LNCAP (cell line): ENCODE measurements at regions not wholly inside any gene's neighbourhood (a gene's known extent, or its start where the extent isn't known, plus 50 kb on each side); places are given as distances from the start of the nearest gene placed in this dataset.

Source experiments
- CTCF ChIP-seq: fragments of 450-650 bp; IDR thresholded peaks from 2 replicates; pipeline ENCODE4 v1.5.1; 2017; ENCODE audit warnings: mild to moderate bottlenecking

- TF ChIP-seq CTCF: no peak
Measured at GRCh38 chr5:156149213-156149612, 177.8 kb upstream of the SGCD start.

- TF ChIP-seq CTCF: no peak
Measured at GRCh38 chr5:156153602-156154001, 173.4 kb upstream of the SGCD start.

GRCh38 chr5:156154757-156155156 is 172.2 kb upstream of the SGCD start:
- no peak for TF ChIP-seq CTCF

- no peak for TF ChIP-seq CTCF
Measured at GRCh38 chr5:156155598-156155997, 171.4 kb upstream of the SGCD start.

GRCh38 chr5:156164306-156164705 is 162.7 kb upstream of the SGCD start:
- no peak for TF ChIP-seq CTCF

- TF ChIP-seq CTCF: no peak
Measured at GRCh38 chr5:156169495-156169894, 157.5 kb upstream of the SGCD start.

- no peak for TF ChIP-seq CTCF
Measured at GRCh38 chr5:156170351-156170961, 156.5 kb upstream of the SGCD start.

- TF ChIP-seq CTCF: no peak
Measured at GRCh38 chr5:156174225-156174624, 152.7 kb upstream of the SGCD start.
